Stimulated activated CD8-positive, alpha-beta memory T cell treated with anti-CD3 and anti-CD28 coated beads, Interleukin-7, amount 100 ng/mL, for 48 hours (primary cell): ENCODE measurements at regions not wholly inside any gene's neighbourhood (a gene's known extent, or its start where the extent isn't known, plus 50 kb on each side); places are given as distances from the start of the nearest gene placed in this dataset.

Source experiments
- DNase-seq, 2 donors: peaks; one replicate each; pipeline ENCODE4 v3.0.0-alpha.2; 2020; ENCODE audit warnings: low read depth in 1 of 2; ENCODE audit errors: extremely low read depth in 1 of 2

DNA sequence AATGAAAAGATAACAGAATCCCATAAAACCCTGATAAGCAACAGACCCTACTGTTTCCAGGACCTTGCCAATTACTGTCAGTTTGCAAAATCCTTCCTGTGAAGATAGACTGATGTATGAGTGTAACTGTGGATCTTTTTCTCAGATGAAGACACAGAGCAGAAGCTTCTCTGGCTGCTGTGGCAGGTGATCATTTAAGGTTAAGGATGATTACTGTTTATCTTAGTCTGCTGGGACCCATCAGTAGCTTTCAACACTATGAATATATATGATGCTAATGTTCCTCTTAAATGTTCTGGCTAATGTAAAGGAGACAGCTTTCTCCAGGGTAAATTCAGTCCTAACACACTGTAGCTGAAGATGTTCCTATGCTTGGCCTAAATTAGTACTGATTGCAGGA is 56.0 kb upstream of the CTTNBP2 start:
- DNase-seq = no peak

DNA sequence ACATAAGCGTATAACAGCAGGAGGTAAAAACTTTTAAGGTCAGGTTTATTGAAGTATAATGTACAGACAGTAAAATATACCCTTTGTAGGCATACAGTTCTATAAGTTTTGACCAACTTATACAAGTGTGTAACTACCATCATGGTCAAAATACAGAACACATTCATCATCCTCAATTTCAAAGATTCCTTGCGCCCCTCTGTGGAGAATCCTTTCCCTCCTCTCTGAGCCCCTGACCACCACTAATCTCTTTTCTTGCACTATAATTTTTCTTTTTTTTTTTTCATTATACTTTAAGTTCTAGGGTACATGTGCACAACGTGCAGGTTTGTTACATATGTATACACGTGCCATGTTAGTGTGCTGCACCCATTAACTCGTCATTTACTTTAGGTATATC is 58.1 kb upstream of the CTTNBP2 start:
- no peak for DNase-seq

DNA sequence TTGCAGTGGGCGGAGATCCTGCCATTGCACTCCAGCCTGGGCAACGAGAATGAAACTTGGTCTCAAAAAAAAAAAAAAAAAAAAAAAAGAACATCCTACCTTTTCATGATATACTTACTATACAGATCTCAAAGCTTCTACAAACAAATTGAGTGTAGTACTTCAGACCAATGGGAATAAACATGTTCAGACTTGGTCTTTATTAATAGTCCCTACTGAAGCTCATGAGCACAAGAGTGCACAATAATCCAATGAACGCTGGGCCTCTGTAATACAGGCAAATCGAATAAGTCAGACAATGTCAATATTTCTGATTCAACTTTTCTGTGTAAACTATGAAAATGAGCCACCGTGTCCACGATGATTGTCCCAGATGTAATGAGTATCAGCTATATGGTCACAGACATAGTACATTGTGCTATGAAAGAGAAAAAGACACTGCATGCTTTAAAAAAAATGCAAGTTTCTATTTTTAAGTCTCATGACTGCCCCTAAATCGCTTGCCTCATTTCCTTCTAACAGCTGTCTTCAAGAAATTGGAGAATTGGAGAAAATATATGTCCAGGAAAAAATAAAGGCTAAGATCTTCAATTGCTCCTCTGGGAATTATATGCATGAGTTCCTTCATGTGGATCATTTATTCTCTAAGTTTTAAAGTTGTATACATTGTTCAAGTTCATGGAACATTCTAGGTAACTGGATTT is 64.0 kb upstream of the CTTNBP2 start:
- no peak for DNase-seq

- DNase-seq = no peak
These were observed 64.7 kb upstream of the CTTNBP2 start for GRCh38 chr7:117937753-117938483.

DNA sequence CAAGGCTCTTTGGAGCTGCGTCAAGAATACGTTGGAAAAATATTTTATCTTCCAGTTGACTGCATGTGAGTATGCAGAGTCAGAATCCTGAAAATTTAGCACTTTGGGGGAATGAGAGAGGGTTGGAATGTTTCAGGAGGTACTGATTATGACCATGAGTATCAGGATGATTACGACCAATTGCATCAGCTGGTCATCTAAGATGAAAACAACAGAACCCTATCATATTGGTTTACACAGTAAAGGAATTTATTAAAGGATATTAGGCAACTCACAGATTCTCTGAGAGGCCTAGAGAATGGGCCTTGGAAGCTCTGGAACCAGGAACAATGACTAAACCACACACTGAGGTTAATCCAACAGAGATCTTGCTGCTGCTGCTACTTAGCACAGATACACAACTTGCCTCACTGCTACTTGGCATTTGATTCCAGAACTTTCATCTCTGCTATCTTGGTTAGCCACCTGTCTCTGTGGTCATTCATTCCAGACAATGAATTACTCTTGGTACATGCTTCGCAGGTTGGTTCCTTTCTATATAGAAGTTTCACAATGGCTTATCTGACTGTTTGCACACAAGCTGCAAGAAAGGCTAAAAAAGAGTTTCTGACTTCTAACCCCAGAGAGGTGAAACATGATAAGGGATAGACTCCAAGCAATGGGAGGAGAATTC is 68.0 kb upstream of the CTTNBP2 start:
- DNase-seq = no peak

DNA sequence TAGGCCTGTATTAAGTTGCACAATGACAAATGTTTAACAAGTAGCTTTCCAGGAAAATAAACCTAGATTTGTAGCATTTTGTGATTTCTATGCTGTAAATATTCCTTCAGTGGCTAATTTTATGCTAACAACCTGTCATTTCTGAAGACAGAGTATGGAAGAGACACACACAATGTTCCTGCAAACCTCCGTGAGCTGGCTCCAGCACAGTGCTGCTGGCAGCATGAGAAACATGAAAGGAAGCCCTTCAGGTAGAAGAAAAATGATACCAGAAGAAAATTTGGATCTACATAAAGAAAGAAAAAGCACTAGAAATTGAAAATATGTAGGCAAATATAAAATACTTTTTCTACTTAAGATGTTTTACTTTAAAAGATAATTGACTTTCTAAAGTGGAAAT is 69.5 kb upstream of the CTTNBP2 start:
- no peak for DNase-seq

DNA sequence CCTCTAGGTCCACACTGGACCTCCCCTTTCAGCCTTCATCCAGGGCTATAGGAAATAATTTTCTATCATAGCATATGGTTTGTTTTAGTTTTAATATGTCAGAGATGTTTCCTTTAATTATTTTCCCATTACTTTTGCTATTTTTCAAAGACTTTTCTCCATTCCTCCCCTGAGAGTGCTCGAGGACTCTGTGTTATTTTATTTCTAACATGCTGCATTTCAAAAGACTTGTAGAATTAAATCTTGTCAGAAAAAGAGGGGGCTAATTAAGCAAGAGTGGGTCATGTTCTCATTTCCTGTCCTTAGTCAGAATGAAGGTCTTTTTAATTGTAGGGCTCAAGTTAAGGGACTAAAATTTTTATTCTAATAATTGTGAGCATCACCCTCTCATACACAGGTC is 71.6 kb upstream of the CTTNBP2 start:
- no peak for DNase-seq

GRCh38 chr7:117946151-117946633 is 73.0 kb upstream of the CTTNBP2 start:
- no peak for DNase-seq

DNA sequence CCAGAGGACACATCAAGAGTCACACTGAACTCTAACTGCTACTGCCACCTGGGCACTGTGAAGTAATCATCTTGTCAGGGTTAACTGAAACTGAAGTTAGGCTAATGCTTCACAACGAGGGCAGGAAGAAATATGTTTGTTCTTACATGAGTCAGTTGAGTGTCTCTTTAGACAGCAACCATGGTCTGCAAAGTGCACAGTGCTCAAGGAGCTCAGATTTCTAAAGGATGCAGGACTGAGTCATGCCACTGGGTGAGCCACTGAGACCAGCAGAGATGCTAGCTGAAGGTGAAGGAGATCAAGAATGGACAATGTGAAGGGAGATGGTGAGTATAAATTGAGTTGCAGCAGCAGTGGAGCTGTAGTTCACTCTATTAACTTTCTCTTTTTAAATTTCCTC is 76.0 kb upstream of the CTTNBP2 start:
- no peak for DNase-seq

GRCh38 chr7:117950601-117951260 is 77.5 kb upstream of the CTTNBP2 start:
- no peak for DNase-seq

DNA sequence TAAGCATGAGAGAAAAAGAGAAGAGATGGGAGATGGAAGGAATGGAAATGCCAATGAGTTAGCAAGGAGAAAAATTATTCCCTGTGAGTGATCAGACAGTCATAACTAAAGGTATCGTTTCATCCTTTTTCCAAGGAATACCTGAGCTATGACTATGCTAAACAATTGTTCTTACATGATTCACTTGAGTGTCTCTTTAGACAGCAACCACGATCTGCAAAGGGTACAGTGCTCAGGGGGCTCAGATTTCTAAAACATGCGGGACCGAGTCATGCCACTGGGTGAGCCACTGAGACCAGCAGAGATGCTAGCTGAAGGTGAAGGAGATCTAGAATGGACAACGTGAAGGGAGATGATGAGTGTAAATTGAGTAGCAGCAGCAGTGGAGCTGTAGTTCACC is 78.0 kb upstream of the CTTNBP2 start:
- DNase-seq = no peak

DNA sequence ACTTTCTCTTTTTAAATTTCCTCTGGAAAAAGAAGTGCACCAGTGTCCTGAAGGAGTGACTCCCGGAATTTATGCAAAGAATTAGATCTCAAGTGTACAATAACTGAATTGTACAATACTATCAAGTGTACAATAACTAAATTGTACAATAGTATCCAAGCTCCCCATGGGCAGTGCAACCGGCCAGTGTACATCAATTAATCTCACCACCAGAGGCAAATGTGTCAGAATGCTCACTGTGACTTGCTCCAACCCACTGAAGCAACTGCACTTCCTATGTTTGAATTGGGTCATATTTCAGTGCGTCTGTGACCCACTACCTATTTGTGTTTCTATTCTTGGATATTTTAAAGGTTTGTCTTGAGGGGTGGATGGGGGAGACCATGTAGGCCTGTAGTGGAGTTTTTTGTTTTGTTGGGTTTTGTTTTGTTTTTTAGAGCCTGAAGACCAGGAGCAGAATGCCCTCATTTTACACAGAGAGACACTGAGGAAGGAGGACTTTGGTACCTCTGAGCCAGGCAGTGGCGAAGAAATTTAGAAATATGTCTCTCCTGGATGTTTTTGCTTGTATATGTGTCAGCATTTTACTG is 78.5 kb upstream of the CTTNBP2 start:
- no peak for DNase-seq

GRCh38 chr7:117955046-117955445 is 81.8 kb upstream of the CTTNBP2 start:
- no peak for DNase-seq

- no peak for DNase-seq
These were observed 87.1 kb upstream of the CTTNBP2 start for GRCh38 chr7:117960351-117960750.

DNA sequence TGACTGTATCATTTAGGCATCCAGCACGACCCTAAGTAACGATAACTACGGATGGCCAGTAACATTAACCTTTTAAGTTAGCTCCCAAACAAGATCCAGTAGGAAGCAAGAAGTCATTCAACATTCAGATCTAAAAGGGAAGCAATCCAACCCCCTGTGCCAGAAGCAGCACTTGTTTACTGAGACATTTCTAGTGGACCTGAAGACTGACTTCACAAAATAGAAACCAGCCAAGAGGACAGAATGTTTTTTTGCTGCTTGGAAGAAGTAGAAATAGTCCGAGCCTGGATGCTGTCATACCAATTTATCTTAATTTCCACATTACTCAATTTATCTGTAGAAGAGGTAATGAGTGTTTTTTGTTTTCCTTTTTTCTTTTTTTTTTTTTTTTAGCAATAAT is 88.0 kb upstream of the CTTNBP2 start:
- DNase-seq = no peak

DNA sequence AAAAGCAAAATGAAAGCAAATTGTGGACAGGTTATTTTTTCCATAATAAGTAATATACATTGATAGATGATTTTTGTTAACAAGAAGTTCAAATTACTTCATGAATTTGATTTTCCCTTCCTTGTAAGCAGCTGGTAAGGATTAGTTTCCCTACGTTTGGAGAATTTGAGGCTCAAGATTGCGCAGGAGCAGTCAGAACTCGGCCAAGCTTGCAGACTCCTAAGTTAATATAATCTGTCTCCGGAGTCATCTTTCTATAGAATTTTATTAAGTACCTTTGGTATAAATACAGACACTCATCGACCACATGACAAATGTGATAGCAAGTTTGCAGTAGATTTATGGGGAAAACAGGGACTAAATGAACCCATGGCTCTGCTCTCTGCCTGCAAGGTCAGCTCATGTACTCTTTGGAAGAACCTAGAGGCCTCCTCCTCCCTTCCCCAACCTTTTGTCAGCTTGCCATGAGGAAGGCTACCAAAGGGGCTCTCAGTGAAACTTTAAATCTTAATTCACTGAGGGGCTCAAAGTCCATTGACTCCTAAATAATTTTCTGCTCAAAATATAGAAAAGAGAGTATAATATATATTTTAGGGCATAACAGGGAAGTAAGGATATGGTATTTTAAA is 89.2 kb upstream of the CTTNBP2 start:
- DNase-seq = no peak

DNA sequence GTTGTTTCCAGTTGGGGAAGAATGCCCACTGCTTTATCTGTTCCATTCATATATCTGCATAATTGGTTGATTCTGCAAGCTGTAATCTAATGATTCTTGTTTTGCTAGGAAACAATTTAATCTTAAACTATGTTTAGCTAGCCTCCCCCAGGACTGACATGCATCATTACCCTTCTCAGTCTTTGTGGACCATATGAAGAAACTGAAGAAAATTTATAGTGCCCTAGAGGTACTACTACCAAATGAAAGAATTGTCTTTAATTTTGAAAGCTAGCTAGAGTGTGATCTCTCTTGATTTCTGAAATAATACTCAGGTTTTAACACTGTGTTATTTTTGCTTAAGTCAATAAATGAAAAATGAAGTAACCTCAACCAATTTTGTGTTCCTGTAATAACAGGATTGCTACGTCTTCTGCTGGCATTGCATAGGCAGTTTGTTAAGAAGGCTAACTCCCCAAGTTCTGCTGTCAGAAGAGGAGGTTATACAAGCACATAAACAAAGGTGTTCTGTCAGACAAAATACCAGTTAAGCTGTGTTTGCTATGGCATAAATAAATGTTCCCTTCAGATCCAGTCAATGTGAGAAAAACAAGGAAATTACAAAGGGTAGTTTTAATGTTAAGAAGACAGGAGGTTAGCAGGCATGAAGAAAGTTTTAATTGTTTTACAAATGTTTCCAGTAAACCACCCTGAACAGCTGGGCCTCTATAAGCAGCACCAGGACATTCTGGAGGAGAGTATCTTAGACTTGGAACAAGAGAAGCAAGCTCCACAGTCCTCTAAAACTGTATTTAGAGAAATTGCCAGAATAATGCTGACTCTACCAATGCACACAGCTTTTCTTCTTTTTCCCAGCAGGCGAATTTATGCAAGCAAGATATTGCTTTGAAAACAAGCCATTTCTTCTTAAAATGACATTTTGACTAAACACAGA is 90.3 kb upstream of the CTTNBP2 start:
- no peak for DNase-seq

- no peak for DNase-seq
These were observed 97.6 kb upstream of the CTTNBP2 start for GRCh38 chr7:117970801-117971200.

DNA sequence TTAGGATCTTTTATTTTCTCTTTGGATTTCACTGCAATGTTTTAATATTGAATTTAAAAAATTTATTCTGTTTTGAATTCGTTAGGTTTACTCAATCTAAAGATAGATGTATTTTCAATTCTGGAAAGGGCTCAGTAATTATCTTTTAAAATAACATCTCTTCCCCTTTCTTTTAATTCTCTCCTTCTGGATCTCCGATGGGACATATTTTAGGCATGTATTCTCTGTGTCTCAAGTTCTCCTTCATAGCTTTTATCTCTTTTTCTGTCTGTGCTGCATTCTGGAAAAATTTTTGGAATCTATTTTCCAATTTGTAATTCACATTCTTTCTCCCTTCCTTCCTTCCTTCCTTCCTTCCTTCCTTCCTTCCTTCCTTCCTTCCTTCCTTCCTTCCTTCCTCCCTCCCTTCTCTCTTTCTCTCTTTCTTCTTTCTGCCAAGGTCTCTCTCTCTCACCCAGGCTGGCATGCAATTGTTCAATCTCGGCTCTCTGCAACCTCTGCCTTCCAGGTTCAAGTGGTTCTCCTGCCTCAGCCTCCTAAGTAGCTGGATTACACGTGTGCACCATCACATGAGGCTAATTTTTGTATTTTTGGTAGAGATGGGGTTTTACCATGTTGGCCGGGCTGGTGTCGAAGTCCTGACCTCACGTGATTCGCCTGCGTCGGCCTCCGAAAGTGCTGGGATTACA is 98.5 kb upstream of the CTTNBP2 start:
- no peak for DNase-seq
